ELR (cell line): ENCODE measurements at regions not wholly inside any gene's neighbourhood (a gene's known extent, or its start where the extent isn't known, plus 50 kb on each side); places are given as distances from the start of the nearest gene placed in this dataset.
"Not testable (repeated sequence)": the region's sequence is repeated elsewhere in the genome, so short reads cannot be mapped to it uniquely, and the experiment has no call there.

Experiments used
- DNase-seq: peaks from one replicate; pipeline ENCODE4 v3.0.0-alpha.2; 2015; ENCODE audit warnings: low read depth

DNA sequence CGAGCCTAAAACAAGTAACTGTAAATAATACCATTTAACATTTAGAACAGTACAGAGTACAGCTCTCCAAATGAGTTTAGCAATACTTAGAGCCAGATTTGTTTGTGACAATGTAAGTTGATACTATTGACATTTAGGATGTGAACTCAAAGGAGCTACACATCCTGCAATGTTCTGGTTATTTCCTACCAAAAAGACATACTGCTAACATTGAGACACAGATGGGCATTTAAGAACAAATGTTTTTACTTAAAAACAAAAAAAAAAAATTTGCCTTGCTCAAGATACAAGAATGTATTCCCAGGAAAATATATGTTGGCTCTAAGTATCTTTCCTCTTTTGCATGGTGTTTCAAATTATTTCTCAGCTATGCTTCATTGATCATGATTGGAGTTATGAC lies 1464.8 kb upstream of the PRMT6 start:
- DNase-seq: no peak

DNA sequence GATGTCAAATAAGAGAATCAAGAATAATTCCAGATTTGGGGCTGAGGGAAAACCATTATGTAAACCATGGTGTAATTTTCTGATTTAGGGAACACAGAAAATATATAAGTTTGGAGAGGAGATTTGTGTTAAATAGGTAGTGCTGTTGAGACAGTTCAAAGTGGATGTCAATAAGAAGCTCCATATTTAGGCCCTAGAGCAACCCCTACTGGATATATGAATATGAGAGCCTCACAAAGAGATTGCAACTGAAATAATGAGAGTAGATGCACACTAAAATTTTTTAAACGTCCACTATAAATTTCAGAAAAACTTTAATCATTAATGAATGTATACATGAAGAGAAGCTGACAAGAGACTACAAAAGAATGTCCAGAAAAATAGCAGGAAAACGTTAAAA lies 1447.8 kb upstream of the PRMT6 start:
- peak; percentile 25 for DNase-seq

GRCh38 chr1:105626276-105626987 lies 1430.0 kb upstream of the PRMT6 start:
- DNase-seq: no peak

DNA sequence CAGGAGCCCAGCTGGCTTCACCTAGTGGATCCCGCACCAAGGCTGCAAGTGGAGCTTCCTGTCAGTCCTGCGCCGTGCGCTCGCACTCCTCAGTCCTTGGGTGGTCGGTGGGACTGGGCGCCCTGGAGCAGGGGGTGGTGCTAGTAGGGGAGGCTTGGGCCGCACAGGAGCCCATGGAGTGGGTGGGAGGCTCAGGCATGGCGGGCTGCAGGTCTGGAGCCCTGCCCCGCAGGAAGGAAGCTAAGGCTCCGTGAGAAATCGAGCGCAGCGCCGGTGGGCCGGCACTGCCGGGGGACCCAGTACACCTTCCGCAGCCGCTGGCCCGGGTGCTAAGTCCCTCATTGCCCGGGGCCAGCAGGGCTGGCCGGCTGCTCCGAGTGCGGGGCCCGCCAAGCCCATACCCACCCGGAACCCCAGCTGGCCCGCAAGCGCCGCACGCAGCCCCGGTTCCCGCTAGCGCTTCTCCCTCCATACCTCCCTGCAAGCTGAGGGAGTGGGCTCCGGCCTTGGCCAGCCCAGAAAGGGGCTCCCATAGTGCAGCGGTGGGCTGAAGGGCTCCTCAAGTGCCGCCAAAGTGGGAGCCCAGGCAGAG lies 1425.2 kb upstream of the PRMT6 start:
- not testable (repeated sequence) for DNase-seq

DNA sequence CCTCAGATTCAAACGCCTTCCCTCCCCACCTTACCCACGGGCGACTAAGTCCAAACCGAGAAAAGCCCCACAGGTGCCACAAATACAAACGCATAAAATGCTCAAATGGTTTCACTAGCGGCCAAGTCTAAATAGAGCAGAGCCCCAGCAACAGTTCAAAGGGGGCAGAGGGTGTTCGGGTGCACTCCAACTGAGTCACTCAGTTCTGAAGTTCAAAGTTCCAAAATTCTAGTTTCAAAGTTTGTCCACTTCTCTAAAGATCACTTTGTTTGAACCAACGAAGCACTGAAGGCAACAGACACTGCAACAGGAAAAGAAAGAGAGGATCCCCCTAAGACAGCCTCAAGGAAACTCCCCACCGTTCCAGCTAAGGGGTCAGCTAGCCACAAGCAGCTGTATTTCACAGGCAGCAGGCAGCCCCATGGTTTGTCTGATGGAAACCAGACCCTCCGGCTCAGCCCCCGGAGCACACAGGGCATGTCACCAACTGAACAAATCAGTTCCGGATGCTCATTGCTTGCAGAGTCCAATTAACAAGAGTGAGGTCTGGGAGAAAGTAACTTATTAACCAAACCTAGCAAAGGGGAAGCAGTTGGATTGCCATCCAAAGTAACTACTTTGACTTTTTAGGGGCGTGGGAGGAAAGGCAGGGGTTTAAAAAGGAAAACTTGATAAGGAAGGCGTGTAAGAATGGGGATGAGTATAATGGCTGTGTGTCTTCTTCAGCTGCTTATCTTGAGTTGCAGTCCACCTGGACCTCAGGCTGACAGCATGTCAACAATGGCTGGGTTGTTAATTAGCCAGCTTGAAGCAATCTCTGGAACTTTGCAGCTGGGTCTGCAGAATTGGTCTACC lies 1423.9 kb upstream of the PRMT6 start:
- no peak for DNase-seq

DNA sequence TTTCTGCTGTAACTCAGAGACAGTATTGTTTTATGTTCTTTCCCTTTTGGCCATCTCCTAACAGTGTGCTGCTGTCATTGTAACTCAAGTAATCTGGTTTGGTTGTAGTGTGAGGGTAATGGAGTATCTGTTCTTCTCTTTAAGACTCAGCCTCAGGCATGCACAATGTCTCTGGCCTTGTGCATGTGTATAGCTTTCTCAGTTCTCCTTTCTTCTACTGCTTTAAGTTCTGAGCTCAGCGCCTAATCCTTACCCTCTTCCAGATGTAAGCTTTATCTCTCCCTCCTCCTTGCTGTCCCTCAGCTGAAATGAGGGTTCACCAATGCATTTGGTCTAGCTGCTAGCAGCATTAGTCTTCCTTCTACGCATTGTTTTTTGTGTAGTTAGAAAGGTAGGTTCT lies 1420.4 kb upstream of the PRMT6 start:
- no peak for DNase-seq

DNA sequence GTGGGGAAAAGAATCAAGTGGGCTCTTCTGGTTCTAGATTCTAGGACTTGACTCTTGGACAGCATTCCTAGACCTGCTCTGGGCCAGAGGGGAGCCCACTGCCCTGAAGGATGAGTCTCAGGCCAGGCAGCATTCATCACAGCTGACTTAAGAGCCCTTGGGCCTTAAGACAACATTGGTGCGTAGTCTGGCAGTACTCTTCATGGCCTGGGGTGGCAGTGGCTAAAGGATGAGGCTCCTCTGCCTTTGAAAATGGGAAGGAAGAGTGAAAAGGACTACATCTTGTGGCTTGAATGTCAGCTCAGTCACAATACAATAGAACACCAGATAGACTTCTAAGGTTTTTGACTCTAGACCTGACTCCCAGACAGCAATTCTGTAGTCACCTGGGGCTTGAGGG lies 1415.1 kb upstream of the PRMT6 start:
- DNase-seq: no peak

- DNase-seq: peak; percentile 9
Observed at GRCh38 chr1:105652109-105652508, 1404.4 kb upstream of the PRMT6 start.

GRCh38 chr1:105655032-105655431 lies 1401.4 kb upstream of the PRMT6 start:
- no peak for DNase-seq

- DNase-seq: peak; percentile 3
Observed at GRCh38 chr1:105664495-105664894, 1392.0 kb upstream of the PRMT6 start.

- peak; percentile 47 for DNase-seq
Observed at GRCh38 chr1:105678334-105678733, 1378.1 kb upstream of the PRMT6 start.

GRCh38 chr1:105684714-105685113 lies 1371.8 kb upstream of the PRMT6 start:
- DNase-seq: no peak

DNA sequence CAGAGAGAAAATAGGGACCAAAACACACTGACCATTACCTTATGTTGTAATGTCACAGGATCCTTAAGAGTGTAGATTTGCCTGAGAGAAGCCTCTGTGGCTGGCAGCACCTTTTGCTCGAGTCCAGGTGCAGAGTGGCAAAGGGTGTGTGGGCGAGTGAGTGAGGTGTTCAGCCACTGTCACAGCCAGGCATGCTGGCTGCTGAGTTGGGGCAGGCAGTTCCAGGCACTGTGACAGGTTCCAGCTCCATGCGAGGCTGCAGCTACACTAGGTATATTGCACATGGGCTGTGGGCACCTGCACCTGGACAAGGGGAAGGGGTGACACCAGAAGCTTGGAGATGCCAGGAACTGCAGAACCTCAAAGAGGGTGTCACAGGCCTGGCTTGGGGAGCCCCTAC lies 1370.4 kb upstream of the PRMT6 start:
- DNase-seq: no peak

DNA sequence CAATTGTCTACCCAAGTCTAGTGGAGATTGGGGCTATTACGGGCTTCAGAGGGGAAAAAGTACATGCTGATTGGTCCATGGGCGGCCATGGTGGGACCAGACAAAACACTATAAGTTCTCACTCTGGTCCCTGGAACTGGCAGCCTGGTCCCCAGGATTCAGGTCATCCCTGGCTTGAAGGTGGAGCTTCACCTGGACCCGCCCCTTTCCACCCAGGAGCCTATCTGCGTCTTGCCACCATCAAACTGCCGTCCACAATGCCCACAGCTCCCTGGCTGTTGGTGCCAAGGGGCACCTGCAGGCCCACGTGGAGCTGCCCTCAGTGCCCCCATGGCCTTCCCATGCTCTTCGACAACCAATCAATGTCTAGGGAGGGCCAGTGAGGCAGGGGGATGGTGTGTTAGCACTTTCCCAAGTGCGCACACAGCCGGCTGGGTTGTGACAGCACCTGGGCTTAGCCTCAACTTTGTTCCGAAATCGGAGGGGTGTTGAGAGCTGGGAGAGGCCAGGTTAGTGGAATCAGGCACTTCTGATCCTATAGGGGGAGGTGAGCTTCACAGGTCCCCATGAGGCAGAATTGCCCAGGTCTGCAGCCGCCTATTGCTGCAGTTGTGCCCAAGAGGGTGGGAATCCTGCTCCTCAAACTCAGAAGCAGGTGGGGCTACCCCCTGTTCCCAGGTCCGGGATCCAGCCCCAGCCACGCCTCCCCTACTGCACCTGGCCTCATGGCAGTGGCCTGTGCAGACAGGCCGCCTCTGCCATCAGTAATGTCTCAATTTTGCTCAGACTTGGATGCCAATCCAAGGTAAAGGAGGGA lies 1369.4 kb upstream of the PRMT6 start:
- DNase-seq: no peak

GRCh38 chr1:105700723-105701122 lies 1355.8 kb upstream of the PRMT6 start:
- no peak for DNase-seq

DNA sequence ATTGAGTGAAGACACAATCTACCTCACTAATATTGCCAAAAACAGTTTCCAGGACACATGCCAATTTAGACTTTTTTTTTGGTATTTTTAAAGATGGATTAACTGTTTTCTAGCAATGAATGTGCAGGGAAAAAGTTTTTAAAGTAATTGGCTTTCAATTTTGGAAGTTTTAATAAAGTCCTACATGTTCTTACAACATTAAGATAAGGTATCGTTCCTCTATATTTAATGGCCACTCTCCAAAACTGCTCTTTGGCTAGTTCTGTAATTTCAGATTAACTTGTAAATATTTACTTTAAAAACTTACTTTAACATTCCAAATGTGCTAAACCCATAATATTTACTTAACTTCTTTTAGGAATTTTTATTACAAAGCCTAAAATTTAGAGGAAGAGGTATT lies 1332.2 kb upstream of the PRMT6 start:
- no peak for DNase-seq

DNA sequence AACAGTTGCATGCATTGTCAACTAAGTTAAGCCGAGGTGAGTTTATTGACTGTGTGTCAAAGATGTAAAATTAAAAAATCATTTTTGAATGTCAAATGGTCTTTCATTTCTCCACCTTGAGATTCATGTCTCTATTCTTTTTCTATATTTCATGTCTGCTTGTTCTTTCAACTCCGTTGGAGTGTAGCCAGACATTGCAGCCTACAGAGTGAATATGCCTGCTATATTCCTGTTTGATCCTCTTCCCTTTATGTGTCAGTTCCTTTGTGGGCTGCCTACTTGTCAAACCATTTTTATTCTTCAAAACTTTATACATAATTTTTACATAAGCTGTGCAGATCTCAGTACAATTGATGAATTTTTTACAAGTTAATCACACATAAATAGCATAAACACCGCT lies 1325.8 kb upstream of the PRMT6 start:
- DNase-seq: peak; percentile 13

GRCh38 chr1:105736349-105736748 lies 1320.1 kb upstream of the PRMT6 start:
- DNase-seq: no peak

DNA sequence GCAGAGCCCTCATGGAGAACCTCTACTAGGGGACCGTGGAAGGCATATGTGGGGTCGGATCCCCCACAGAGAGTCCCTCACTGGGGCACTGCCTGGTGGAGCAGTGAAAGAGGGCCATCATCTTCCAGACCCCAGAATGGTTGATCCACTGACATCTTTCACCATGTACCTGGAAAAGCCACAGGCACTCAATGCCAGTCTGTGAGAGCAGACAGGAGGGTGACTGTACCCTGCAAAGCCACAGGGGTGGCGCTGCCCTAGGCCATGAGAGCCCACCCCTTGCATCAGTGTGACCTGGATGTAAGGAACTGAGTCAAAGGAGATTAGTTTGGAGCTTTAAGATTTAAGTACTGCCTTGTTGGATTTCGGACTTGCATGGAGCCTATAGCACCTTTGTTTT lies 1276.7 kb upstream of the PRMT6 start:
- DNase-seq: no peak

GRCh38 chr1:105785021-105785420 lies 1271.5 kb upstream of the PRMT6 start:
- no peak for DNase-seq

DNA sequence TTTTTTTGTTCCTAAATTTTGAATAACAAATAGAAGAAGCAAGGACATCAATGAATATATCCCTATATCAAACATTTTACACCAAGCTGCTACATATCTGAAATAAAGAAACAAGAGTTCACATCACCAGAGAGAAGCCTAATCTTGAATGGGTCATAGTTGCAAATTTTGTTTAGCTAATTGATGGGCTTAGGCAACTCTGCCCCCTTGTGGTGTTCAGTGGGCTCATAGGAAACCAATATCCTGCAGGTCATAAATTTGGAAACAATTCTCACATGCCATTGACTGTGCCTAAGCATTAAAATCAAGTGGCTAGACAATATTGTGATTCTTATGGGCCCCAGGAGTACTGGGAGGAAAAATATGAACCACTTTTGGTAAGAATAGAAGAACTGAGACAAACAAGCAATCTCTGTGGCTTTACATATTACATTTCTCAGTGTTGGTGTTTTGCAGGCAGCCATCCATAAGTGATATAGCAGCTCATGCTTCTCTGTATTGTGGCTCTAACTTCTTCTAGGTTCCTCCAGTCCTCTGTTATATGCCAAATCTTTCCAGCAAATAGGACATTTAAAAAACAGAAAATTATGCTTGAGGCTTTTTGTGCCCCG lies 1262.8 kb upstream of the PRMT6 start:
- DNase-seq: peak; percentile 44

DNA sequence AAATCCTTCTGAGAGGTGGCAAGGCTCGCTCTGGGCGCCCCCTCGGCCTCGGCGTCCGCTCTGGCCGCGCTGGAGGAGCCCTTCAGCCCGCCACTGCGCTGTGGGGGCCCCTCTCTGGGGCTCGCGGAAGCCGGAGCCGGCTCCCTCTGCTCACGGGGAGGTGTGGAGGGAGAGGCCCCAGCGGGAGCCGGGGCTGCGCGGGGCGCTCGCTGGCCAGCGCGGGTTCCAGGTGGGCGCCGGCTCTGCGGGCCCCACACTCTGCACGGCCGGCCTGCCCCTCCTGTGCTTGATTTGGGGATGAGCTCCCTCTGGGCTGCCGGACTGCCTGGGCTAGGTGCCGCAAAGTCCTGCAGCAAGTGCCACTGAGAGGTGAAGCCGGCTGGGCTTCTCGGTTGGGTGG lies 1260.7 kb upstream of the PRMT6 start:
- no peak for DNase-seq
